ENCODE measurements at regions not wholly inside any gene's neighbourhood (a gene's known extent, or its start where the extent isn't known, plus 50 kb on each side); places are given as distances from the start of the nearest gene placed in this dataset.

DNA sequence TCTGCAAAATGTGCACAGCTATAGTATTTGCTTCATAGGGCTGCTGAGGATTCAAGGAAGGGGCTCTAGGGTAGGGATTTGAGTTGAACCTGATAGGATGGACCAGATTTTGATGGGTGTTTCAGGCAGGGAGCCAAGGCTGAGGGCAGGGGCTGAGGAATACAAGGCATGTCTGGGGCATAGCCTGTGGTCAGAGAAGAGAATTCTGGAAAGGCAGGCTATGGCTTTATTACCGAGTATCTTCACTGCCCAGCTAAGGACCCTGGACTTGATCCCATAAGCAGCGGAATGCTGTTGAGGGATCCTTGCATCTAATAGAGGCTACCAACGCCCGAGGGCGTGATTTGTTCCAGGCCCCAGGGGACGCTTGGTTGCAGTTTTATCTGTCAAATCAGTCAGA lies 193.0 kb upstream of the TLE3 start:
- Histone ChIP-seq H3K4me3 (no peak overlapping the region), H3K9me3 (no peaks in the 10 kb centered on the region), H3K4me1 (peaks cover 25% of the 10 kb centered on the region), H3K27me3 (no peaks in the 10 kb centered on the region), H3K36me3 (no peaks in the 10 kb centered on the region), H3K27ac (no peak overlapping the region)
- intact Hi-C loops (cut with DNase I), result no loop called here
- no peak for DNase-seq (ENCODE audit: extremely low spot score in 2 of 2)
- TF ChIP-seq, protein P1, sequence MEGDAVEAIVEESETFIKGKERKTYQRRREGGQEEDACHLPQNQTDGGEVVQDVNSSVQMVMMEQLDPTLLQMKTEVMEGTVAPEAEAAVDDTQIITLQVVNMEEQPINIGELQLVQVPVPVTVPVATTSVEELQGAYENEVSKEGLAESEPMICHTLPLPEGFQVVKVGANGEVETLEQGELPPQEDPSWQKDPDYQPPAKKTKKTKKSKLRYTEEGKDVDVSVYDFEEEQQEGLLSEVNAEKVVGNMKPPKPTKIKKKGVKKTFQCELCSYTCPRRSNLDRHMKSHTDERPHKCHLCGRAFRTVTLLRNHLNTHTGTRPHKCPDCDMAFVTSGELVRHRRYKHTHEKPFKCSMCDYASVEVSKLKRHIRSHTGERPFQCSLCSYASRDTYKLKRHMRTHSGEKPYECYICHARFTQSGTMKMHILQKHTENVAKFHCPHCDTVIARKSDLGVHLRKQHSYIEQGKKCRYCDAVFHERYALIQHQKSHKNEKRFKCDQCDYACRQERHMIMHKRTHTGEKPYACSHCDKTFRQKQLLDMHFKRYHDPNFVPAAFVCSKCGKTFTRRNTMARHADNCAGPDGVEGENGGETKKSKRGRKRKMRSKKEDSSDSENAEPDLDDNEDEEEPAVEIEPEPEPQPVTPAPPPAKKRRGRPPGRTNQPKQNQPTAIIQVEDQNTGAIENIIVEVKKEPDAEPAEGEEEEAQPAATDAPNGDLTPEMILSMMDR (IDR thresholded peaks at IDR 0.05), result no peak
- TF ChIP-seq POLR2A (IDR thresholded peaks at IDR 0.05) (no peak), POLR2AphosphoS5 (IDR thresholded peaks at IDR 0.05; ENCODE audit: insufficient read depth in 1 of 2, low read depth in 1 of 2) (no peak)

DNA sequence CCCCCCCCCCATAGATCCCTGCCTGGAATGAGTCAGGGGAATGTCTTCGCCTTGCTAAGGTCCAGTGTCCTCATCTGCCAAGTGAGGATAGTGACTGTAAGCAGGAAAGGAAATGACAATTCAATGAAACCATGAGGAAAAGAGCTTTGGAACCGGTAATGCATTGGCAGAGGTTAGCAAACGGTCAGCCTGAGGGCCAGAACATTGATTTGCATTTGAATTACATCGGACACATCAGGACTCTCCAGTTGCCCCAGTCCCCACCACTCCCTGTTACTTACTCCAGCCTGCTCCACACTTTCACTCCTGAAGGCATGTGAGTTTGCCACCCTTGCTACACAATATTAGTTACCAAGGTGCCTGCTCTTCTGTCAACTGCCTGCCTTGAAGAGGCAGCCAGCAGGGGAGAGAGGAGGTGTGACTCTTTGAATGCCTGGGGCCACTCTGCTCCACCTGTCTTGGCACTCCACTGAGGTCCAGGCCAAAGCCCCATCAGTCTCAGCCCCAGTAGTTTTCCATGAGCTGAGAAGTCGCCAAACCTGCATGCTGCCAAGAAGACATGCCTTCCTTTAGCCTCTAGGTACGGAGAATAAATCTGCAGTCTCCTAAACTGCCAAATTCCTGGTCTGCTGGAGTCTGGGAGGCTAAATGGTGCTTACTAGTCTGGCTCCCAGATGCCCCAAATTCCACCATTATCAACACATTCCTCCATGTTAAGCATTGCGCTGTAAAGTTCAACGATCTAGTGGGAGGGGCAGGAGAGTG lies 191.7 kb upstream of the TLE3 start:
- Histone ChIP-seq H3K9me3 (no peaks in the 10 kb centered on the region), H3K36me3 (no peaks in the 10 kb centered on the region), H3K4me1 (peaks cover 25% of the 10 kb centered on the region), H3K27me3 (no peaks in the 10 kb centered on the region), H3K27ac (no peak overlapping the region), H3K4me3 (no peak overlapping the region)
- no peak for DNase-seq (ENCODE audit: extremely low spot score in 2 of 2)
- TF ChIP-seq, protein P1 (IDR thresholded peaks at IDR 0.05), result no peak
- no peak for TF ChIP-seq POLR2AphosphoS5 (IDR thresholded peaks at IDR 0.05; ENCODE audit: insufficient read depth in 1 of 2, low read depth in 1 of 2)
- TF ChIP-seq POLR2A (IDR thresholded peaks at IDR 0.05), result peak in 1 of 2 donors; percentile 1
- intact Hi-C loops (cut with DNase I), result no loop called here

DNA sequence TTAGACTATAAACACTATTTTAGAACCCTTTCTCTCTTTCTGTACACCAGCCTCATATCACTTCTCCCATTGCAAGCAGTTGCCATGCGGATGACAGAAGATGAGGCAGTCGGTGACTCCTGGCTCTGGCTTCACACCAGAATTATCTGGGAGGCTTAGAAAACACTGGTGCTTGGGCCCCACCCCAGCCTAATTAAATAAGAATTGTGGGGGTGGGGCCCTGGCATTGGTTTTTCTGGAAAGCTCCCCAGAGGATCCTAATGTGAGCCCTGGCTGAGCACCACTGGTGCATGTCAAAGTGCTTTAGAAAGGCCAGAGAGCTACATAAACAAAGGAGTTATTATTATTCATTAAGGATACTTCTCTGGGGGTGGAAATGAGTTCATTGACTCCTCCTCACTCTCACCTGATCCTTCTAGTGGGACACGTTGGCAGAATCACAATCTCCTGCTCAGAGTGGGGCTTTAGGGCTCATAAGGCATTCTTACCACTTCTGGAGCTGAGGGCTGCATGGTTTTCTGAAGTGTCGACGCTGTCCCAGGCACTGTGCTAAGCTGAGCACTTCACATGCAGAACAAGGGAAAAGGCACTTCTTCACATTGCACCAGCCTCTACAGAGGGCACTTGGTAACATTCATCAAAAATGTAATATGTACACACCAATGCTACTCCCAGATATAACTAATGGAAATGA lies 188.5 kb upstream of the TLE3 start:
- Histone ChIP-seq H3K27me3 (no peaks in the 10 kb centered on the region), H3K36me3 (no peaks in the 10 kb centered on the region), H3K4me1 (peaks cover 32% of the 10 kb centered on the region), H3K9me3 (no peaks in the 10 kb centered on the region), H3K27ac (no peak overlapping the region), H3K4me3 (no peak overlapping the region)
- DNase-seq (ENCODE audit: extremely low spot score in 2 of 2), result no peak
- intact Hi-C loops (cut with DNase I), result no loop called here
- TF ChIP-seq POLR2A (IDR thresholded peaks at IDR 0.05) (no peak), POLR2AphosphoS5 (IDR thresholded peaks at IDR 0.05; ENCODE audit: insufficient read depth in 1 of 2, low read depth in 1 of 2) (no peak)
- TF ChIP-seq, protein P1 (IDR thresholded peaks at IDR 0.05), result no peak

DNA sequence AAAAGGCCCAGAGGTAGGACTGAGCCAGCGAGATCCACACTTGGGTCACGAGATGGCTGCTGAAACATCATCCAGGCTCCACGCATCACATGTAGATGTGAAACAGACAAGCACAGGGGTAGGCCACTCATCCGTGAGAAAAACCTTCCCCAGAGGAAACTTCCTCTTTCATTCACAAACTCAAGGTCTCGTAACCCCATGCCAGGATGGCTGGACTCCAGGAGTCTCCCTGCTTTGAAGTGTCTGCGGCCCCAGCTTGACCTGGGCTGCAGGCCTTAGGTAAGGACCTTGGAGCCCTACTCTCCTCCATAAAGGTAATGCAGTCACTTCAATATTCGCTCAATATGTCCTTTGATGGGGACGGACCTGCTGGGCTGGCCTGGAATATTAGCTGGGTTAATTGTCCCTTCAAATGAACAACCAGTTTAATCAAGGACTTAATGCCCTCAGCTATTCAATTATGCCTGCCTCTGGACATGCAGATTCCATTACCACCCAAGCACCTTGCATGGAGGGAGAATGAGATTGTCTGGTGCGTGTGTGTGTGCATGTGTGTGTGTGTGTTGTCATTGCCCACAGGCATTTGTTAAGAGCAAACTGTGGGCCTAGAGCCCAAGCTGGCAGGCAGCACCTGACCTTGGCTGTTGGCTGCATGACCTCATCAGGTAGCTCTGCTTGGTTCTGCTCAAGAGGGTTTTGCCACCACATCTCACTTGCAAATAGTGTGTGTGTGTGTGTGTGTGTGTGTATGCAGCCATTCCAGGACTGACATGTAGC lies 186.9 kb upstream of the TLE3 start:
- Histone ChIP-seq H3K27ac (no peak overlapping the region), H3K9me3 (no peaks in the 10 kb centered on the region), H3K4me1 (peaks cover 22% of the 10 kb centered on the region), H3K36me3 (no peaks in the 10 kb centered on the region), H3K4me3 (no peak overlapping the region), H3K27me3 (no peaks in the 10 kb centered on the region)
- TF ChIP-seq POLR2AphosphoS5 (IDR thresholded peaks at IDR 0.05; ENCODE audit: insufficient read depth in 1 of 2, low read depth in 1 of 2) (no peak), POLR2A (IDR thresholded peaks at IDR 0.05) (no peak)
- TF ChIP-seq, protein P1 (IDR thresholded peaks at IDR 0.05), result no peak
- intact Hi-C loops (cut with DNase I), result no loop called here
- DNase-seq (ENCODE audit: extremely low spot score in 2 of 2), result no peak
